Upper lobe of left lung (tissue), 6 donors: ENCODE measurements at regions not wholly inside any gene's neighbourhood (a gene's known extent, or its start where the extent isn't known, plus 50 kb on each side); places are given as distances from the start of the nearest gene placed in this dataset.

Source experiments
- ATAC-seq, 2 donors: fragments of 200-7000 bp; cut with Tn5 transposase; one replicate each; pipeline ENCODE4 v1.9.1; 2022; ENCODE audit warnings: mild to moderate bottlenecking in 2 of 2, moderate library complexity in 2 of 2; ENCODE audit not compliant: low FRiP score in 2 of 2
- DNase-seq, 2 donors: peaks; one replicate each; pipeline ENCODE4 v3.0.0-alpha.2; 2019 to 2020
- H3K27ac ChIP-seq, 4 donors: fragments of 200-600 bp; sonication (generic); one replicate each; pipeline ENCODE4 v1.5.1; 2016 to 2019
- H3K27me3 ChIP-seq, 4 donors: fragments of 200-600 bp; sonication (generic); one replicate each; pipeline ENCODE4 v1.5.1; 2017 to 2019
- H3K36me3 ChIP-seq, 4 donors: fragments of 200-600 bp; sonication (generic); one replicate each; pipeline ENCODE4 v1.5.1; 2016 to 2019
- H3K4me1 ChIP-seq, 4 donors: fragments of 200-600 bp; sonication (generic); one replicate each; pipeline ENCODE4 v1.5.1; 2018 to 2019
- H3K4me3 ChIP-seq, 4 donors: fragments of 200-600 bp; sonication (generic); one replicate each; pipeline ENCODE4 v1.5.1; 2017 to 2019; ENCODE audit warnings: mild to moderate bottlenecking in 2 of 4, moderate library complexity in 1 of 4
- H3K9me3 ChIP-seq, 4 donors: fragments of 200-600 bp; sonication (generic); one replicate each; pipeline ENCODE4 v1.5.1; 2018 to 2019
- EP300 ChIP-seq, 4 donors: sonication (generic); formaldehyde crosslinking; IDR thresholded peaks; one replicate each; pipeline ENCODE4 v1.5.1; 2017; ENCODE audit warnings: antibody characterized with exemption in 4 of 4, control low read depth in 2 of 4
- POLR2A ChIP-seq, 4 donors: fragments of 450-650 bp; IDR thresholded peaks; one replicate each; pipeline ENCODE4 v1.5.1; 2016 to 2017; ENCODE audit warnings: antibody characterized with exemption in 4 of 4, mild to moderate bottlenecking in 2 of 4
- POLR2AphosphoS5 ChIP-seq, 2 donors: sonication (generic); formaldehyde crosslinking; IDR thresholded peaks; one replicate each; pipeline ENCODE4 v1.5.1; 2017; ENCODE audit warnings: antibody characterized with exemption in 2 of 2
- WGBS, 2 donors: methylation state at CpG; one replicate each; pipeline ENCODE4 v1.1.5; 2017 to 2018; 5-methylcytosine and 5-hydroxymethylcytosine counted together
- TF ChIP-seq, protein P1 (sequence below), 6 experiments: fragments of 450-650 bp in 4 of 6; fragments of 200-600 bp in 2 of 6; sonication (generic) in 2 of 6; IDR thresholded peaks; one replicate each; pipeline ENCODE4 v1.5.1; 2016 to 2019; ENCODE audit warnings: antibody characterized with exemption in 6 of 6
- donor health status: DM: no; HTN: no; CAD: no; lungs with moderate emphysema.
- donor health status: DM: no; HTN: yes; CAD: no; lungs with severe emphysema.

DNA sequence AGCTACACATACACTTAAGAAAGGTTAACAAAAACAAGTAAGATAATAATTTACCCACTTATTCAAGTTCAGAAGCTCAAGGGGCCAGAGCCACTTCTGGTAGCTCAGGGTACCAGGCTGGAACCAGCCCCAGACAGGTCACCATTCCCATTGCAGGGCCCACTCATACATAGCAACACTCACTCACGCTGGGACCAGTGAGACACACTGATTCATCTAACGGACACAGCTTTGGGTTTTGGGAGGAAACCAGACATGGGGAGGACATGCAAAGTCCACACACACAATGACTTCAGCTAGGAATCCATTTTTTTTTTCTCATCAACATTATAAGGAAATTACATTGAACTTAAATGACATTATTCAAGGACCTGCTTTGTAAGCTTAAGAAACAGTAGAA lies 169.1 kb downstream of the ZC3H11B start:
- ATAC-seq = no peak
- WGBS, 2 donors = 76 to 90% methylated on average over 2 of the region's 2 CpGs
- Histone ChIP-seq H3K36me3 (no peaks in the 10 kb centered on the region), H3K4me3 (no peak overlapping the region), H3K27ac (no peak overlapping the region), H3K27me3 (no peaks in the 10 kb centered on the region), H3K9me3 (no peaks in the 10 kb centered on the region), H3K4me1 (no peaks in the 10 kb centered on the region)
- no peak for DNase-seq
- TF ChIP-seq, protein P1, sequence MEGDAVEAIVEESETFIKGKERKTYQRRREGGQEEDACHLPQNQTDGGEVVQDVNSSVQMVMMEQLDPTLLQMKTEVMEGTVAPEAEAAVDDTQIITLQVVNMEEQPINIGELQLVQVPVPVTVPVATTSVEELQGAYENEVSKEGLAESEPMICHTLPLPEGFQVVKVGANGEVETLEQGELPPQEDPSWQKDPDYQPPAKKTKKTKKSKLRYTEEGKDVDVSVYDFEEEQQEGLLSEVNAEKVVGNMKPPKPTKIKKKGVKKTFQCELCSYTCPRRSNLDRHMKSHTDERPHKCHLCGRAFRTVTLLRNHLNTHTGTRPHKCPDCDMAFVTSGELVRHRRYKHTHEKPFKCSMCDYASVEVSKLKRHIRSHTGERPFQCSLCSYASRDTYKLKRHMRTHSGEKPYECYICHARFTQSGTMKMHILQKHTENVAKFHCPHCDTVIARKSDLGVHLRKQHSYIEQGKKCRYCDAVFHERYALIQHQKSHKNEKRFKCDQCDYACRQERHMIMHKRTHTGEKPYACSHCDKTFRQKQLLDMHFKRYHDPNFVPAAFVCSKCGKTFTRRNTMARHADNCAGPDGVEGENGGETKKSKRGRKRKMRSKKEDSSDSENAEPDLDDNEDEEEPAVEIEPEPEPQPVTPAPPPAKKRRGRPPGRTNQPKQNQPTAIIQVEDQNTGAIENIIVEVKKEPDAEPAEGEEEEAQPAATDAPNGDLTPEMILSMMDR (IDR thresholded peaks at IDR 0.05) = no peak
- TF ChIP-seq POLR2A (IDR thresholded peaks at IDR 0.05) = no peak
- TF ChIP-seq EP300 (IDR thresholded peaks at IDR 0.05) = no peak

- Histone ChIP-seq H3K36me3 (no peaks in the 10 kb centered on the region), H3K27me3 (no peaks in the 10 kb centered on the region), H3K4me1 (no peaks in the 10 kb centered on the region), H3K9me3 (no peaks in the 10 kb centered on the region), H3K27ac (no peak overlapping the region), H3K4me3 (no peak overlapping the region)
- TF ChIP-seq EP300 (IDR thresholded peaks at IDR 0.05) = no peak
- TF ChIP-seq, protein P1 (IDR thresholded peaks at IDR 0.05) = no peak
- no peak for TF ChIP-seq POLR2A (IDR thresholded peaks at IDR 0.05)
- no peak for TF ChIP-seq POLR2AphosphoS5 (IDR thresholded peaks at IDR 0.05)
- ATAC-seq (no peak), DNase-seq (no peak)
- 68 to 69% methylated on average over 4 of the region's 4 CpGs for WGBS, 2 donors
Observed at GRCh38 chr1:219442611-219443061, 170.3 kb downstream of the ZC3H11B start.

DNA sequence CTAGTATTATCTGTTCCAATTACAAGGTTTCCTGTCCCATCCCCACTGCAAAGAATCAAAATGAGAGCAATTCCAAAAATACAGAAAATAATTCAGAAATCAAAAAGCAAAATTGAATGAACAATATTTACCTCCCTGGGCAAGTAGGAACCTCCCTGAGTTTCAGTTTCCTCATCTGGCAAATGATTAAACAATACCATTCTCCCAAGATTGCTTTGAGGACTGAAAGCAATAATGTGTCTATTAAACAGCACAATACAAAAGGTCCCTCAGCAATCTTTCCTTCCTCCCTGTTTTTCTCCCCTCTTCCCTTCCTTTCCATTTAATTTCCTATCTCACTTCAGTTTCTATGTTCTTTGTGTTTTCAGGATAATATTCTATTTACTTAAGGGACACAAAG lies 171.0 kb downstream of the ZC3H11B start:
- no peak overlapping the region for H3K27ac ChIP-seq
- H3K27me3 ChIP-seq = no peaks in the 10 kb centered on the region
- TF ChIP-seq POLR2AphosphoS5 (IDR thresholded peaks at IDR 0.05) (no peak), POLR2A (IDR thresholded peaks at IDR 0.05) (no peak), EP300 (IDR thresholded peaks at IDR 0.05) (no peak)
- TF ChIP-seq, protein P1 (IDR thresholded peaks at IDR 0.05) = no peak
- DNase-seq (no peak), ATAC-seq (no peak)
- H3K4me3 ChIP-seq = no peak overlapping the region
- no peaks in the 10 kb centered on the region for H3K9me3 ChIP-seq
- H3K4me1 ChIP-seq = no peaks in the 10 kb centered on the region
- H3K36me3 ChIP-seq = no peaks in the 10 kb centered on the region

GRCh38 chr1:219439376-219439775 lies 173.5 kb downstream of the ZC3H11B start:
- 80 to 88% methylated on average over 2 of the region's 2 CpGs for WGBS, 2 donors

GRCh38 chr1:219438386-219438785 lies 174.5 kb downstream of the ZC3H11B start:
- no peak overlapping the region for H3K27ac ChIP-seq
- TF ChIP-seq, protein P1 (IDR thresholded peaks at IDR 0.05) = no peak
- TF ChIP-seq POLR2A (IDR thresholded peaks at IDR 0.05) = no peak
- TF ChIP-seq EP300 (IDR thresholded peaks at IDR 0.05) = no peak
- TF ChIP-seq POLR2AphosphoS5 (IDR thresholded peaks at IDR 0.05) = no peak
- ATAC-seq = no peak
- H3K4me1 ChIP-seq = no peaks in the 10 kb centered on the region
- no peak overlapping the region for H3K4me3 ChIP-seq
- H3K9me3 ChIP-seq = no peaks in the 10 kb centered on the region
- H3K36me3 ChIP-seq = no peaks in the 10 kb centered on the region
- no peak for DNase-seq
- WGBS, 2 donors = 71 to 77% methylated on average over 3 of the region's 3 CpGs
- H3K27me3 ChIP-seq = no peaks in the 10 kb centered on the region

More at GRCh38 chr1:219439376-219439775, 173.5 kb downstream of the ZC3H11B start:
- no peaks in the 10 kb centered on the region for H3K4me1 ChIP-seq
- TF ChIP-seq POLR2AphosphoS5 (IDR thresholded peaks at IDR 0.05) (no peak), EP300 (IDR thresholded peaks at IDR 0.05) (no peak), POLR2A (IDR thresholded peaks at IDR 0.05) (no peak)
- TF ChIP-seq, protein P1 (IDR thresholded peaks at IDR 0.05) = no peak
- no peaks in the 10 kb centered on the region for H3K36me3 ChIP-seq
- H3K4me3 ChIP-seq = no peak overlapping the region
- ATAC-seq (no peak), DNase-seq (no peak)
- no peaks in the 10 kb centered on the region for H3K9me3 ChIP-seq
- no peak overlapping the region for H3K27ac ChIP-seq
- H3K27me3 ChIP-seq = no peaks in the 10 kb centered on the region
